ENCODE measurements at regions not wholly inside any gene's neighbourhood (a gene's known extent, or its start where the extent isn't known, plus 50 kb on each side); places are given as distances from the start of the nearest gene placed in this dataset.

DNA sequence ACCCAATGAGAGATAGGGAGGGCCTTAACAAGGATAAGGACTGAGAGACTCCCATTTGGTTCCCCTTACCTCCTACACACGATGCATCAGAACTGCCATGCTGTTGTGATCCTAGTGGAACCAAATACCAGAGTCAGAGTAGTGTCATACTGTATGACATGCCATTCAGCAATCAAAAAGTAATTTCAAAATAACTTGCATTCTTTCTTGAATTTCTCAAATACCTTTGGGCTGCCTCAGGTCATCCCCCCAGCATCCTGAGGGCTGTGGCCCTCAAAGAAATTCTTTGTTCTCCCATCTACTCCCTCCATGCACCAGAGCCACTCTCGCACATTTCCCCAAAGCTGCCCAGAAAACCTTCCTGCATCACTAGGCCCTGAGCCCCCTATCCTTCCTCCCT is 68.9 kb upstream of the PPP2R3A start:
- TF ChIP-seq, protein P1, sequence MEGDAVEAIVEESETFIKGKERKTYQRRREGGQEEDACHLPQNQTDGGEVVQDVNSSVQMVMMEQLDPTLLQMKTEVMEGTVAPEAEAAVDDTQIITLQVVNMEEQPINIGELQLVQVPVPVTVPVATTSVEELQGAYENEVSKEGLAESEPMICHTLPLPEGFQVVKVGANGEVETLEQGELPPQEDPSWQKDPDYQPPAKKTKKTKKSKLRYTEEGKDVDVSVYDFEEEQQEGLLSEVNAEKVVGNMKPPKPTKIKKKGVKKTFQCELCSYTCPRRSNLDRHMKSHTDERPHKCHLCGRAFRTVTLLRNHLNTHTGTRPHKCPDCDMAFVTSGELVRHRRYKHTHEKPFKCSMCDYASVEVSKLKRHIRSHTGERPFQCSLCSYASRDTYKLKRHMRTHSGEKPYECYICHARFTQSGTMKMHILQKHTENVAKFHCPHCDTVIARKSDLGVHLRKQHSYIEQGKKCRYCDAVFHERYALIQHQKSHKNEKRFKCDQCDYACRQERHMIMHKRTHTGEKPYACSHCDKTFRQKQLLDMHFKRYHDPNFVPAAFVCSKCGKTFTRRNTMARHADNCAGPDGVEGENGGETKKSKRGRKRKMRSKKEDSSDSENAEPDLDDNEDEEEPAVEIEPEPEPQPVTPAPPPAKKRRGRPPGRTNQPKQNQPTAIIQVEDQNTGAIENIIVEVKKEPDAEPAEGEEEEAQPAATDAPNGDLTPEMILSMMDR (IDR thresholded peaks at IDR 0.05 in 8 of 11, conservative IDR thresholded peaks at IDR 0.05 in 3 of 11), result no peak
- TF ChIP-seq POLR2A (IDR thresholded peaks at IDR 0.05), result no peak

Data from spleen (tissue), 7 donors.